PC-9 (cell line): ENCODE measurements at regions not wholly inside any gene's neighbourhood (a gene's known extent, or its start where the extent isn't known, plus 50 kb on each side); places are given as distances from the start of the nearest gene placed in this dataset.

Source experiments
- BruUV-seq: library from RNA; stranded (reverse); fragments of 400-500 nt; replicated peaks from 2 replicates; lab custom pipeline; 2021; lab: Mats Ljungman, UMichigan
- CTCF ChIA-PET: fragments of 300-600 bp; sonication (Branson Sonifier 250); formaldehyde crosslinking; loops from one replicate; lab custom pipeline; 2022; ENCODE audit warnings: antibody characterized with exemption; lab: Charles Lee
- POLR2A ChIA-PET: fragments of 300-600 bp; sonication (Branson Sonifier 250); formaldehyde crosslinking; loops from one replicate; lab custom pipeline; 2022; ENCODE audit warnings: antibody characterized with exemption; ENCODE audit not compliant: unreplicated experiment; lab: Charles Lee
- DNase-seq, 2 experiments: peaks; one replicate each; pipeline versions ENCODE4 v3.0.0 to v3.0.0-alpha.2; 2015 to 2022; ENCODE audit warnings: mixed read lengths in 1 of 2
- H2AFZ ChIP-seq: fragments of 200-600 bp; sonication (generic); 2 replicates; pipeline ENCODE4 v1.8.1; 2017; ENCODE audit warnings: antibody characterized with exemption
- H3F3A ChIP-seq: fragments of 200-600 bp; sonication (generic); 2 replicates; pipeline ENCODE4 v1.8.1; 2017; ENCODE audit warnings: antibody characterized with exemption, mild to moderate bottlenecking, low read depth; ENCODE audit not compliant: insufficient read depth
- H3K27ac ChIP-seq: fragments of 200-600 bp; sonication (generic); 2 replicates; pipeline ENCODE4 v1.6.1; 2016; ENCODE audit warnings: mixed run types
- H3K27me3 ChIP-seq: fragments of 200-600 bp; sonication (generic); 2 replicates; pipeline ENCODE4 v1.6.1; 2016; ENCODE audit warnings: low read depth, mixed run types; ENCODE audit not compliant: insufficient read depth
- H3K36me3 ChIP-seq: fragments of 200-600 bp; sonication (generic); 2 replicates; pipeline ENCODE4 v1.6.1; 2016; ENCODE audit warnings: low read depth, mixed run types
- H3K4me1 ChIP-seq: fragments of 200-600 bp; sonication (generic); replicated peaks from 2 replicates; pipeline ENCODE4 v1.6.1; 2016; ENCODE audit warnings: mixed run types; ENCODE audit not compliant: insufficient read depth
- H3K4me2 ChIP-seq: fragments of 200-600 bp; sonication (generic); 2 replicates; pipeline ENCODE4 v1.6.1; 2017; ENCODE audit warnings: mixed run types
- H3K4me3 ChIP-seq: fragments of 200-600 bp; sonication (generic); 2 replicates; pipeline ENCODE4 v1.6.1; 2016; ENCODE audit warnings: mixed run types
- H3K79me2 ChIP-seq: fragments of 200-600 bp; sonication (generic); 2 replicates; pipeline ENCODE4 v1.6.1; 2017; ENCODE audit warnings: low read depth, mixed run types
- H3K9me2 ChIP-seq: fragments of 200-600 bp; sonication (generic); 2 replicates; pipeline ENCODE4 v1.8.1; 2017; ENCODE audit warnings: mild to moderate bottlenecking; ENCODE audit not compliant: insufficient read depth
- H3K9me3 ChIP-seq: fragments of 200-600 bp; sonication (generic); 2 replicates; pipeline ENCODE4 v1.8.1; 2016; ENCODE audit warnings: low read depth; ENCODE audit not compliant: insufficient read depth
- H4K20me1 ChIP-seq: fragments of 200-600 bp; sonication (generic); 2 replicates; pipeline ENCODE4 v1.8.1; 2017; ENCODE audit not compliant: insufficient read depth
- EZH2 ChIP-seq: fragments of 200-600 bp; sonication (generic); IDR thresholded peaks from 2 replicates; pipeline ENCODE4 v1.8.0; 2017; ENCODE audit warnings: antibody characterized with exemption, low read depth
- intact Hi-C: fragments of 100-400 bp; cut with micrococcal nuclease; formaldehyde crosslinking; loops from one replicate; pipeline ENCODE4 v1.10.0; 2022; ENCODE audit not compliant: unreplicated experiment
- TF ChIP-seq, protein P1 (sequence below): fragments of 200-600 bp; sonication (generic); conservative IDR thresholded peaks from 2 replicates; pipeline ENCODE4 v1.6.1; 2017; ENCODE audit warnings: mixed run types, antibody characterized with exemption, mild to moderate bottlenecking, moderate library complexity

DNA sequence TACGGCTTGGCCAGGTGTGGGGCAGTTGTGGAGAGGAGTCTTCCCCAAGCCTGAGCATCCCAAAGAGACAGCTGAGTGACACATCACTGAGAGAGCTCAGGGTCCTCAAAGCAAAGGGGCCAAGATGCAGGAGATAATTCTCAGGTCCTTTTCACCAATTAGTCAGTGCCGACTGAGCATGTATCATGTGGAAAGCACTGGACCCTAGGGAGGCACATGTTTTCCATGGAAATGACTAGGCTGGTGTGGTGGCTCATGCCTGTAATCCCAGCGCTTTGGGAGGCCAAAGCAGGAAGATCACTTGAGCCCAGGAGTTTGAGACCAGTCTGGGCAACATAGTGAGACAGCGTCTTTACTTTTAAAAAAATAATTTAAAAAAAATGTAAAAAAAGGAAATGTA, 67.3 kb upstream of the PRPS1 start:
- no peak for DNase-seq
- no peak overlapping the region for H3K27ac ChIP-seq
- H3K79me2 ChIP-seq: no peaks in the 10 kb centered on the region
- H3K9me2 ChIP-seq: no peaks in the 10 kb centered on the region
- ChIA-PET POLR2A (no interaction called here), CTCF (no interaction called here)
- H3K27me3 ChIP-seq: no peaks in the 10 kb centered on the region
- peaks cover 13% of the 10 kb centered on the region; the same call in 1 of the 2 replicates for H3F3A ChIP-seq
- no peaks in the 10 kb centered on the region for H3K9me3 ChIP-seq
- no peaks in the 10 kb centered on the region for H3K36me3 ChIP-seq
- H4K20me1 ChIP-seq: no peaks in the 10 kb centered on the region
- no peak overlapping the region for H3K4me3 ChIP-seq
- no peak for TF ChIP-seq EZH2
- TF ChIP-seq, protein P1, sequence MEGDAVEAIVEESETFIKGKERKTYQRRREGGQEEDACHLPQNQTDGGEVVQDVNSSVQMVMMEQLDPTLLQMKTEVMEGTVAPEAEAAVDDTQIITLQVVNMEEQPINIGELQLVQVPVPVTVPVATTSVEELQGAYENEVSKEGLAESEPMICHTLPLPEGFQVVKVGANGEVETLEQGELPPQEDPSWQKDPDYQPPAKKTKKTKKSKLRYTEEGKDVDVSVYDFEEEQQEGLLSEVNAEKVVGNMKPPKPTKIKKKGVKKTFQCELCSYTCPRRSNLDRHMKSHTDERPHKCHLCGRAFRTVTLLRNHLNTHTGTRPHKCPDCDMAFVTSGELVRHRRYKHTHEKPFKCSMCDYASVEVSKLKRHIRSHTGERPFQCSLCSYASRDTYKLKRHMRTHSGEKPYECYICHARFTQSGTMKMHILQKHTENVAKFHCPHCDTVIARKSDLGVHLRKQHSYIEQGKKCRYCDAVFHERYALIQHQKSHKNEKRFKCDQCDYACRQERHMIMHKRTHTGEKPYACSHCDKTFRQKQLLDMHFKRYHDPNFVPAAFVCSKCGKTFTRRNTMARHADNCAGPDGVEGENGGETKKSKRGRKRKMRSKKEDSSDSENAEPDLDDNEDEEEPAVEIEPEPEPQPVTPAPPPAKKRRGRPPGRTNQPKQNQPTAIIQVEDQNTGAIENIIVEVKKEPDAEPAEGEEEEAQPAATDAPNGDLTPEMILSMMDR: no peak
- H3K4me1 ChIP-seq: peaks cover 28% of the 10 kb centered on the region
- intact Hi-C loops: no loop called here
- no peak overlapping the region for H2AFZ ChIP-seq
- no peak overlapping the region for H3K4me2 ChIP-seq
- BruUV-seq: no TSS peak

- POLR2A ChIA-PET: no interaction called here
- BruUV-seq: no TSS peak
- Histone ChIP-seq H3K36me3 (no peaks in the 10 kb centered on the region), H4K20me1 (no peaks in the 10 kb centered on the region), H3F3A (peaks cover 13% of the 10 kb centered on the region; the same call in 1 of the 2 replicates), H3K27me3 (no peaks in the 10 kb centered on the region), H3K9me2 (no peaks in the 10 kb centered on the region), H3K4me2 (0 out of 2 replicates have a peak overlapping the region, but pooled peaks have one; percentile 0), H3K9me3 (no peaks in the 10 kb centered on the region), H3K79me2 (no peaks in the 10 kb centered on the region), H3K4me1 (peaks cover 28% of the 10 kb centered on the region), H3K4me3 (no peak overlapping the region), H3K27ac (no peak overlapping the region), H2AFZ (no peak overlapping the region)
- TF ChIP-seq EZH2: no peak
- TF ChIP-seq, protein P1: no peak
- intact Hi-C loops: no loop called here
- no peak for DNase-seq
- CTCF ChIA-PET: interaction anchor here (1.0 kb wide), 1 partner anchor 10 kb away, joined by 3 read pairs; no protein-coding TSS in a partner anchor
These were observed 66.7 kb upstream of the PRPS1 start for GRCh38 chrX:107561468-107562215.

- peaks cover 13% of the 10 kb centered on the region; the same call in 1 of the 2 replicates for H3F3A ChIP-seq
- no peak overlapping the region for H3K27ac ChIP-seq
- peak; percentile 42 to 79 for DNase-seq
- H3K4me2 ChIP-seq: 0 out of 2 replicates have a peak overlapping the region, but pooled peaks have one; percentile 0
- ChIA-PET CTCF (interaction anchor here (0.6 to 1.0 kb wide), 2 partner anchors 9 to 20 kb away, joined by 3 read pairs; no protein-coding TSS in a partner anchor), POLR2A (interaction anchor here (0.6 to 0.7 kb wide), 3 partner anchors 24 to 870 kb away, joined by 4 to 26 read pairs (median 5); no protein-coding TSS in a partner anchor)
- intact Hi-C loops: no loop called here
- H3K9me2 ChIP-seq: no peaks in the 10 kb centered on the region
- TF ChIP-seq, protein P1: no peak
- TF ChIP-seq EZH2: no peak
- H3K4me3 ChIP-seq: no peak overlapping the region
- H3K4me1 ChIP-seq: peaks cover 28% of the 10 kb centered on the region
- no peaks in the 10 kb centered on the region for H3K9me3 ChIP-seq
- no peaks in the 10 kb centered on the region for H3K36me3 ChIP-seq
- H2AFZ ChIP-seq: no peak overlapping the region
- H3K79me2 ChIP-seq: no peaks in the 10 kb centered on the region
- BruUV-seq: no TSS peak
- no peaks in the 10 kb centered on the region for H3K27me3 ChIP-seq
- no peaks in the 10 kb centered on the region for H4K20me1 ChIP-seq
These were observed 65.8 kb upstream of the PRPS1 start for GRCh38 chrX:107562482-107562881.
